Cardiac septum (tissue), 1 donor: ENCODE measurements at regions not wholly inside any gene's neighbourhood (a gene's known extent, or its start where the extent isn't known, plus 50 kb on each side); places are given as distances from the start of the nearest gene placed in this dataset.

Experiments
- DNase-seq: peaks from one replicate; pipeline ENCODE4 v3.0.0-alpha.2; 2020; ENCODE audit warnings: low spot score
- intact Hi-C: fragments of 100-400 bp; cut with DNase I; formaldehyde crosslinking; loops from one replicate; pipeline ENCODE4 v1.14.0; 2022
- donor health status: DM: no; HTN: no; CAD: no.

GRCh38 chr2:52571380-52572347 is 1195.9 kb upstream of the CHAC2 start:
- DNase-seq = peak; percentile 64
- intact Hi-C loops = no loop called here

GRCh38 chr2:52570716-52571115 is 1196.9 kb upstream of the CHAC2 start:
- no peak for DNase-seq
- intact Hi-C loops = no loop called here

GRCh38 chr2:52563151-52563550 is 1204.5 kb upstream of the CHAC2 start:
- DNase-seq = no peak
- intact Hi-C loops = no loop called here

DNA sequence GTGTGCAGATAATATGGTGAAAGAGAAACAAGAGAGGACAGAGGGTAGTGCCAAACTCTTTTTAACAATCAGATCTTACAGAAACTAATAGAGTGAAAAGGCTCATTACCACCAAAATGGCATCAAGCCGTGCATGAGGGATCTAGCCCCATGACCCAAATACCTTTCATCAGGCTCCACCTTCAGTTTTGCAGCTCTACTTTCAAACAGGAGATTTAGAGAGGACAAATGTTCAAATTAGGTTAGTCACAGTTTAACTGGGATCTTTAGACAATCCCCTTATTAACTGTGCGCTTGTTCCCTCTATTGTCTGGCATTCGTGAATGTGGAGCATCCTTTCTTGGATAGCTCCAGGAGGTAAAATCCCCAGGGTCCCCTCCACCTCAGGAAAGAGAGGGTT is 1209.3 kb upstream of the CHAC2 start:
- intact Hi-C loops = no loop called here
- no peak for DNase-seq

- intact Hi-C loops = no loop called here
- no peak for DNase-seq
Measured at GRCh38 chr2:52542297-52542696, 1225.3 kb upstream of the CHAC2 start.

DNA sequence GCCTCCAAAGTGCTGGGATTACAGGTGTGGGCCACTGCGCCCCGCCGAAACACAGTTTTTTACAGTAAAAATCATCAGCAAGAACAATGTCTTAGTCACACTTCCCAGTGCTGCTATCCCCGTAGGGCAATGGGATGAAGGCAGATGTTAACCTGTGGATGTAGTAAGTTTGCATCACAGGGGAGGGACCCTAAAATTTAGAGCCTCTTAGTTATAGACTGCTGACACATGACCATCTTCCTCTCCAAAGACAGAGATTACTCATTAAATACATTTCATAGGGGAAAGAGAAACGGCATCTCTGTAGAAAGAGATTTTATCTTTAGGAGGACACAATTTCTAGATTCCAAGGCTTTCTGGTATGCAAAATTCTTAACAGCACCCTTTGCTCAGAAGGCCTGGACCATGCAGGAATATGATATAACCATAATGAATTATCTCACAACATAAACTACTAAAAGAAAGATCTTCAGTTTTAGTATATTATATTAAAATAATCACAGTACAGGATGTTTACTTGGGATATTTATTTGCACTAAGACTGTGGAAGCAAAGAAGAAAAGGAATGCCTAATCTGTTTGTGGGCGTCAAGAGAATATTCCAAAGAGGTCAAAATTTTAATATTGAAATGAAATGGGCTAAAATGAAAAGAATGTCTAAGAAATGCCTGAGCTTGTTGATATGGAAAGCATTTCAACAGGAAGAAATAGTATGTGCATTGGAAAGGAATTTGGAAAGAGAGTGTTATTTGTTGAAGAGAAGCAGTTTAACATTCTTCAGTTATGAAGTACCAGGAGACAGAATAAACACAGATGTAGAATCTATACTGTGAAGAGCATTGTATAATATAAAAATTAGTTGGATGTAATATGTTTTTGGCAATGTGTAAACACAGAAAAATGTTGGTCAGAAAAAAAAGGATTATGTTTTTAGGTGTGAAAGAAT is 1228.3 kb upstream of the CHAC2 start:
- intact Hi-C loops = no loop called here
- DNase-seq = no peak

DNA sequence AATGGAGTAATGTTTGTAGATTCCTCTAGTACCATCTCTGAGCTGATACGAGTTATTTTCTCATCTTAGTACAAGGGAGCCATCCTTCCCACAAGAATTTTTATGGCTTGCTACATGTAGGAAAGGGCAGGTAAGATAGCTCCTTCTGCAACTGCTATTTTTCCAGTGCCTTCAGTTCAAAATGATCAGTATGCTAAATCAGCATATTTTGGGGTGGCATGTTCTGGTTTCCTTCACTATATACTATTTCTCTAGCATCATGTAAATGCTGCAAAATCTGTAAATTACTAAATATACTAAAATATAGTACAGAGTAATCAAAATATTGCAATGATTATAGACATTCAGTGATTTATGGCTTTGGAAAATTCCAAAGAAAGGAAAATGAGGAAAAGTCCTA is 1230.0 kb upstream of the CHAC2 start:
- no peak for DNase-seq
- intact Hi-C loops = no loop called here

DNA sequence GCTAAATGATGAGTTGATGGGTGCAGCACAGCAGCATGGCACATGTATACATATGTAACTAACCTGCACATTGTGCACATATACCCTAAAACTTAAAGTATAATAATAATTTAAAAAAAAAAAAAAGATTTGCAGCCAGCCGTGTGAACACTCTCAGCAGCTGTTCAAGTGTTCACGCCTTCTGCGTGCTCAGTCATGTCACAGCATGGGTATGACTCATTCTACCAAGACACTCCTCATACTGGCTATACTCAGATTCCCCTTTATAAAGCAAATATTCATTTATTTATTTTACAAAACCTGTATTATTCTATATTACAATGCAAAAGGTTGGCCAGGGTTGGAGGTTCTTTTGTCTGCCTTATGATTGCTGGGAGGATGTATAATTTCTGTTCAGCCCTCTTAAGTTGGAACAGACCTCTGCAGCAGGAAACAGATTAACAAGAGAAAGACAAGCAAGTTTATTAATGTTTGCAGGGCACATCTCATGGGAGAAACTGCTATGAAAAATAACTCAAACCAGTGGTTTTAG is 1230.6 kb upstream of the CHAC2 start:
- DNase-seq = no peak
- intact Hi-C loops = no loop called here

- intact Hi-C loops = no loop called here
- DNase-seq = no peak
Measured at GRCh38 chr2:52532956-52533355, 1234.6 kb upstream of the CHAC2 start.

DNA sequence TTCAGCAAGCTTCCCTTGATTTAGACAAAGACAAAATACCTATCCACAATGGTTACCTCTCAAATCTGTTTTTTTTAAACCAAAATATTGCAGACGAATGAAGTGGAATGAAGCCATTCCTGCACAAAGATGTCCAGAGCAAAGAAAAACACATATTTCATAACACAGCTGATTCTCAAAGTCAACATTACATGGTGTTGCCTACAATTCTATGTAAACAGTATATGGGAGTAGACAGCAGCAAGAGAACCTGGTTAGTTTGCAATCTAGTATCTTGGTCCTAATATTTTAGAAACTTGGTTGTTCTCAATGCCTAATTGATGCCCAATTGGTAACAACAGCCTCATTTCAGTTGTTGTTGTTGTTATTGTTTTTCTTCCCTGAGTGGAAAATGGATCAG is 1240.9 kb upstream of the CHAC2 start:
- no peak for DNase-seq
- intact Hi-C loops = no loop called here

DNA sequence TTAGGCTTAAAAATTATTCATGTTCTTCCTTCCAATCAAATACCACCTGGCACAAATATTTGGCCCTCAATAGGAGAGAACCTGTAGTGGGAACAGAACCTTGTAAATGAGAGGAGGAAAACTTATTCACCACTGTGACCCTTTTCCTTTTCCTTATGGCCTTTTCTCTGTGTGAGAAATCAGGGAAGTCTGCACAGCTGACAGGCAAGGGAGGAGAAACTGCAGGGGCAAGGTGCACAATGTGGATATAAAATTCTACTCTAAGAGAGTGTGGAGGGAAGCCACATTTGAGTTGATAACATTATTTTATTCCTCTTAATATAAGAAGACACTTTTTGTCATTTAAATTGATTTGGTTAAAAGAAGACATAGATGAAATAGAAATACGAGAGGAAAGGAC is 1247.0 kb upstream of the CHAC2 start:
- intact Hi-C loops = no loop called here
- no peak for DNase-seq

- DNase-seq = no peak
- intact Hi-C loops = no loop called here
Measured at GRCh38 chr2:52518678-52519077, 1248.9 kb upstream of the CHAC2 start.

GRCh38 chr2:52512760-52513159 is 1254.8 kb upstream of the CHAC2 start:
- intact Hi-C loops = no loop called here
- DNase-seq = no peak

- DNase-seq = no peak
- intact Hi-C loops = no loop called here
Measured at GRCh38 chr2:52510432-52510831, 1257.2 kb upstream of the CHAC2 start.

- intact Hi-C loops = no loop called here
- DNase-seq = no peak
Measured at GRCh38 chr2:52502476-52502860, 1265.1 kb upstream of the CHAC2 start.

GRCh38 chr2:52501715-52502475 is 1265.7 kb upstream of the CHAC2 start:
- DNase-seq = no peak
- intact Hi-C loops = no loop called here

DNA sequence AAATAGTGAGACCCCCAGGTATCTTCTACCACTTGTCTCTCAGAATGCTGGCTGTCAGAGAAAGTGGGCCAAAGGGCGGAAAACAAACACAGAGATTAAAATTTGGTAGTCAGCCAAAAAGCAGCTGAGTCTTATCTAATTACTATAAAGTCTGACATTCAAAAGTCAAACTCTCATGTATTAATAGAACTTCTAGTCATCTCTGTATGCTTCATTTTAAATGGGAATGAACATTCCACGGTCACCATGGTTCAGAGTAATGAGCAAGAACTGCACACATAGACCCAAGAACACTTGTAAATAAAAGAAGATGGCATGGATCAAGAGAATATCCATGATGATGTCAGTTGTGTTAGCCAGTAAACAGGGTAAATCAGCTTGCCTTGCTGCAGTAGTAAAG is 1267.0 kb upstream of the CHAC2 start:
- no peak for DNase-seq
- intact Hi-C loops = no loop called here

GRCh38 chr2:52498077-52498750 is 1269.4 kb upstream of the CHAC2 start:
- intact Hi-C loops = no loop called here
- DNase-seq = no peak

DNA sequence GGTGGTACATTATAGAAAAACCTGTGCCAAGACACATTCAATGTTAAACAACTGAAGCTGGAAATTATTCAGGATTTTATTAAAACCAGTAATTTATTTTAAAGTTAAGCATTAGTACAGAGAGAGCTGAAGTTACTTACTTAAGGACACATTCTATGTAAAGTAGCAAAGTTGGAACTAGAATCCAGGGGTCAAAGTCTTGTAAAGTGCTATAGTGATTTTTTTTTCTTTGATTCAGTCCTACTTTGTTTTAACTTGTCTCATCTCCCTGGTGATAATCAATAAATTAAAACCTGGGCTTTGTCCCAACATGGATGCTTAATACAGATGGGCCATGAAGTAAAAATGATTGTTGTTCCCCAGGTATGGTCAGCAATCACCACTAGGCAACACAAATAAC is 1271.8 kb upstream of the CHAC2 start:
- no peak for DNase-seq
- intact Hi-C loops = no loop called here
